Glutamatergic neuron (in vitro differentiated cells): ENCODE measurements at regions not wholly inside any gene's neighbourhood (a gene's known extent, or its start where the extent isn't known, plus 50 kb on each side); places are given as distances from the start of the nearest gene placed in this dataset.

Experiments used
- DNase-seq: peaks from one replicate; pipeline ENCODE4 v3.0.0; 2022
- H3K27ac Mint-ChIP-seq: one replicate; pipeline ENCODE4 v1.8.0; 2020; ENCODE audit warnings: mild to moderate bottlenecking, mixed read lengths, inconsistent platforms; ENCODE audit not compliant: unreplicated experiment
- H3K27me3 Mint-ChIP-seq: one replicate; pipeline ENCODE4 v1.8.0; 2020; ENCODE audit warnings: mild to moderate bottlenecking, moderate library complexity, mixed read lengths, inconsistent platforms; ENCODE audit not compliant: unreplicated experiment
- H3K36me3 Mint-ChIP-seq: one replicate; pipeline ENCODE4 v1.8.0; 2020; ENCODE audit warnings: mild to moderate bottlenecking, mixed read lengths, inconsistent platforms; ENCODE audit not compliant: unreplicated experiment
- H3K4me1 Mint-ChIP-seq: one replicate; pipeline ENCODE4 v1.8.0; 2020; ENCODE audit warnings: mild to moderate bottlenecking, low read depth, mixed read lengths, inconsistent platforms; ENCODE audit not compliant: unreplicated experiment
- H3K4me3 Mint-ChIP-seq: one replicate; pipeline ENCODE4 v1.8.0; 2020; ENCODE audit warnings: mild to moderate bottlenecking, mixed read lengths, inconsistent platforms; ENCODE audit not compliant: unreplicated experiment
- H3K9me3 Mint-ChIP-seq: one replicate; pipeline ENCODE4 v1.8.0; 2020; ENCODE audit warnings: mild to moderate bottlenecking, moderate library complexity, mixed read lengths, inconsistent platforms; ENCODE audit not compliant: unreplicated experiment
- CTCF ChIP-seq: fragments of 200-600 bp; sonication (generic); IDR thresholded peaks from one replicate; pipeline ENCODE4 v1.5.0; 2021; ENCODE audit not compliant: partially characterized antibody, unreplicated experiment

DNA sequence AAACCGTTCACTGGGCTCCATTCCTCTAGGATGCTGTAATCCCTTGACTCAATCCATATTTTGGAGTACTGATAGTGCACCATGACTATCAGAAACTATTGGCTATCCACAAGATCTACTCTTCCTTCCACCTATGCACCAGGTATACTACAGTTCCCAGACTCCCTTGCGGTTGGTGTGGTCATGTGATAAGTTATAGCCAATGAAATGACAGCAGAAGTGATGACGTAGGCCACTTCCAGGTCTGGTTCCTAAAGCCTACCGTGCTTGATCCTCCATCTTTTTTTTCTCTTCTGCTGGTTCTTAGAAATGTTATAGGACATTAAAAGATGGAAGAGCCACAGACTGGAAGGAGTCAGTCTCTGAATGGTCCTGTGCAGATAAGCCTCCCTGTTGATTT is 278.8 kb upstream of the C16orf82 start:
- no peak overlapping the region for H3K4me3 Mint-ChIP-seq
- H3K27me3 Mint-ChIP-seq, result peaks cover 2% of the 10 kb centered on the region
- H3K27ac Mint-ChIP-seq, result no peak overlapping the region
- peaks cover 3% of the 10 kb centered on the region for H3K9me3 Mint-ChIP-seq
- no peak for TF ChIP-seq CTCF
- no peaks in the 10 kb centered on the region for H3K36me3 Mint-ChIP-seq
- H3K4me1 Mint-ChIP-seq, result no peaks in the 10 kb centered on the region
- no peak for DNase-seq

DNA sequence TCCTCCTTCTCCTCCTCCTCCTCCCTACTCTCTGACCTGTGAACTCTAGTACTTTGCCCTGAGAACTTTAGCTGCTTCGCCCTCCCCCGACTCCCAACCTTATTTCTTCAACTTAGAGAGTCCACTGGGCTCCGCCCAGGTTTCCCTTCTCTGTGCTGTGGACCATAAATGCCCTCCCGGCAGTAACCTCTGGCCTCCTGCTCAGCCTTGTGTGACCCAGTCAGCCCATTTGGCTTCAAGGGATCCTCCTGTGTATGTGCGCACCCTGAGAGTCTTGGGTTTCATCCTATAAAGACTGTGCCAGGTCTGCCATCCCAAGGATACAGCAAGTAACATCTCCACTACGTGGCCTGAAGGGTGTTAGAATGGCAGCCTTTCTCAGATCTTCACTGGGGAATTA is 275.6 kb upstream of the C16orf82 start:
- Mint-ChIP-seq H3K9me3 (peaks cover 3% of the 10 kb centered on the region), H3K27ac (no peak overlapping the region), H3K27me3 (no peaks in the 10 kb centered on the region), H3K4me3 (no peak overlapping the region), H3K4me1 (no peaks in the 10 kb centered on the region), H3K36me3 (no peaks in the 10 kb centered on the region)
- DNase-seq, result no peak
- no peak for TF ChIP-seq CTCF

- Mint-ChIP-seq H3K4me3 (no peak overlapping the region), H3K4me1 (no peaks in the 10 kb centered on the region), H3K36me3 (no peaks in the 10 kb centered on the region), H3K9me3 (peaks cover 6% of the 10 kb centered on the region), H3K27me3 (peaks cover 6% of the 10 kb centered on the region), H3K27ac (no peak overlapping the region)
- no peak for TF ChIP-seq CTCF
- DNase-seq, result no peak
These were observed 271.5 kb upstream of the C16orf82 start for GRCh38 chr16:26795184-26795583.

DNA sequence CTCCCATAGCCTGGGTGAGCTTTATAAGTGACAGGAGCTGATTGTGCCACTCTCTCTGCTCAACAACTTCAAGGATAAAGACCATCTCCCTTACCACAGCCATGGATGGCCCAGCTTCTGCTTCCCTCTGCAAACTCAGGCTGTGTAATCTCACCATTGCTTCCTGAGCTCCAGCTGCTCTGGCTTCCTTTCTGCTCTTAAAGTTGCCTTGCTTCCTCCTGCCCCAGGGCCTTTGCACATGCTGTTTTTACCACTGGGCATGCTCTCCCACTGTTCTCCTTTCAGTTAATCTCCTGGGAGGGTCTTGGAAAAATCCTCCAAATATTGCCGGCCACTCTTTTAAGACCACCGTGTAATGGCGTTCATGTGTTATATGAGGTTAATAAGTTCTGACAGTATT is 265.1 kb upstream of the C16orf82 start:
- peaks cover 2% of the 10 kb centered on the region for H3K9me3 Mint-ChIP-seq
- H3K27me3 Mint-ChIP-seq, result peaks cover 9% of the 10 kb centered on the region
- H3K4me3 Mint-ChIP-seq, result no peak overlapping the region
- H3K36me3 Mint-ChIP-seq, result no peaks in the 10 kb centered on the region
- H3K27ac Mint-ChIP-seq, result no peak overlapping the region
- TF ChIP-seq CTCF, result no peak
- no peak for DNase-seq
- no peaks in the 10 kb centered on the region for H3K4me1 Mint-ChIP-seq

GRCh38 chr16:26802440-26802839 is 264.3 kb upstream of the C16orf82 start:
- DNase-seq, result no peak
- peaks cover 7% of the 10 kb centered on the region for H3K27me3 Mint-ChIP-seq
- H3K27ac Mint-ChIP-seq, result no peak overlapping the region
- no peak overlapping the region for H3K4me3 Mint-ChIP-seq
- H3K36me3 Mint-ChIP-seq, result no peaks in the 10 kb centered on the region
- no peaks in the 10 kb centered on the region for H3K4me1 Mint-ChIP-seq
- TF ChIP-seq CTCF, result no peak
- peaks cover 2% of the 10 kb centered on the region for H3K9me3 Mint-ChIP-seq
